ENCODE measurements at regions not wholly inside any gene's neighbourhood (a gene's known extent, or its start where the extent isn't known, plus 50 kb on each side); places are given as distances from the start of the nearest gene placed in this dataset.
"Not testable (repeated sequence)": the region's sequence is repeated elsewhere in the genome, so short reads cannot be mapped to it uniquely, and the experiment has no call there.

DNA sequence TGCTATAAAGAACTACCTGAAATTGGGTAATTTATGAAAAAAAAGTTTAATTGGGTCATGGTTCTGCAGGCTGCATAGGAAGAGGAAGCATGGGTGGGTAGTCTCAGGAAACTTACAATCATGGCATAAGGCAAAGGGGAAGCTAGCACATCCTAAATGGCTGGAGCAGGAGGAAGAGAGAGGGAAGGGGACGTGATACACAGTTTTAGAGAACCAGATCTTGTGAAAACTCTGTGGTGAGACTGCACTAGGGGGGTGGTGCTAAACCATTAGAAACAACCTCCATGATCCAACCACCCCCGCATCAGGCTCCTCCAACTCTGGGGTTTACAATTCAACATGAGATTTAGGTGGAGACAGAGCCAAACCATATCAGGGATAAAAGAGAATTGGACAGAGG is 624.2 kb downstream of the PRR16 start:
- DNase-seq: no peak

DNA sequence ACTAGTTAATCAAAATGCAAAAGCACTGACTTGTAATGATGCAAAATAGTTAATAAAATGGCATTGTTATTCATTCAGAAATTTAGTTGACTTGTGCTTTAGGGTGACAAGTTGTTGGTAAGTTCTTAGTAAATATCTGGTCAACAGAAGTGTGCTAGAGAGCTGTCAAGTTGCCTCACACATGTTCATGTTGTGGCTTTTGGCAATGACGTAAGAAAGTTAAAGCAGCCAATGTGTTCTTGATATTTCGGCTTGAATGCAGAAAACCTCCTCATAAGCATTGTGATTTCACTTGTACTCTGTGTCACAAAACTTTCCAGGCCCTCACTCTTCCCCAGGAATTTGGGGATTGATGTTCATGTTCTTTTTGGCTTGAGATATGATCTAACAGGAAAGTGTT is 626.7 kb downstream of the PRR16 start:
- no peaks in the 10 kb centered on the region for H3K36me3 ChIP-seq
- peaks cover 0 to 5% (median 0%) of the 10 kb centered on the region in 4 donors for H3K9me3 ChIP-seq
- TF ChIP-seq EP300 (IDR thresholded peaks at IDR 0.05): no peak
- no peak overlapping the region for H3K4me3 ChIP-seq
- H3K27ac ChIP-seq: no peak overlapping the region
- intact Hi-C loops (cut with DNase I; ENCODE audit: low total_unique reads): no loop called here
- DNase-seq: no peak
- 66 to 81% (median 77%) methylated on average over 2 of the region's 2 CpGs for WGBS, 5 donors
- H3K4me1 ChIP-seq: no peaks in the 10 kb centered on the region
- no peaks in the 10 kb centered on the region for H3K27me3 ChIP-seq

More for the DNA sequence above, 624.2 kb downstream of the PRR16 start:
- no peak overlapping the region for H3K27ac ChIP-seq
- 75 to 92% (median 88%) methylated on average over 2 of the region's 2 CpGs for WGBS, 5 donors
- TF ChIP-seq, protein P1, sequence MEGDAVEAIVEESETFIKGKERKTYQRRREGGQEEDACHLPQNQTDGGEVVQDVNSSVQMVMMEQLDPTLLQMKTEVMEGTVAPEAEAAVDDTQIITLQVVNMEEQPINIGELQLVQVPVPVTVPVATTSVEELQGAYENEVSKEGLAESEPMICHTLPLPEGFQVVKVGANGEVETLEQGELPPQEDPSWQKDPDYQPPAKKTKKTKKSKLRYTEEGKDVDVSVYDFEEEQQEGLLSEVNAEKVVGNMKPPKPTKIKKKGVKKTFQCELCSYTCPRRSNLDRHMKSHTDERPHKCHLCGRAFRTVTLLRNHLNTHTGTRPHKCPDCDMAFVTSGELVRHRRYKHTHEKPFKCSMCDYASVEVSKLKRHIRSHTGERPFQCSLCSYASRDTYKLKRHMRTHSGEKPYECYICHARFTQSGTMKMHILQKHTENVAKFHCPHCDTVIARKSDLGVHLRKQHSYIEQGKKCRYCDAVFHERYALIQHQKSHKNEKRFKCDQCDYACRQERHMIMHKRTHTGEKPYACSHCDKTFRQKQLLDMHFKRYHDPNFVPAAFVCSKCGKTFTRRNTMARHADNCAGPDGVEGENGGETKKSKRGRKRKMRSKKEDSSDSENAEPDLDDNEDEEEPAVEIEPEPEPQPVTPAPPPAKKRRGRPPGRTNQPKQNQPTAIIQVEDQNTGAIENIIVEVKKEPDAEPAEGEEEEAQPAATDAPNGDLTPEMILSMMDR (IDR thresholded peaks at IDR 0.05): no peak
- TF ChIP-seq POLR2A (IDR thresholded peaks at IDR 0.05) (no peak), EP300 (IDR thresholded peaks at IDR 0.05) (no peak), POLR2AphosphoS5 (IDR thresholded peaks at IDR 0.05) (no peak)
- intact Hi-C loops (cut with DNase I; ENCODE audit: low total_unique reads): no loop called here
- no peak overlapping the region for H3K4me3 ChIP-seq
- H3K36me3 ChIP-seq: no peaks in the 10 kb centered on the region
- no peaks in the 10 kb centered on the region for H3K27me3 ChIP-seq
- H3K9me3 ChIP-seq: peaks cover 0 to 5% (median 0%) of the 10 kb centered on the region in 4 donors
- H3K4me1 ChIP-seq: no peaks in the 10 kb centered on the region

DNA sequence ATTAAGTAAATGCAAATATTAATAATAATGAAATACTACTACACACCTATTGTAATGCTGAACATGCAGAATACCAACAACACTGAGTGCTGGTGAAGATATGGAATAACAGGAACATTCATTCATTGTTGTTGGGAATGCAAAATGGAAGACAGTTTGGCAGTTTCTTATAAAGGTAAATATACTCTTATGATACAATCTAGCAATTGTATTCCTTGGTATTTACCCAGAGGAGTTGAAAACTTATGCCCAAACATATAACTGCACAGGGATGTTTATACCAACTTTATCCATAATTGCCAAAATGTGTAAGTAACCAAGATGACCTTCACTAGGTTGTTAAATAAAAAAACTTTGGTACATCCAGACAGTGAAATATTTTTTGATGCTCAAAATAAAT is 636.8 kb downstream of the PRR16 start:
- Histone ChIP-seq H3K4me3 (no peak overlapping the region), H3K4me1 (no peaks in the 10 kb centered on the region), H3K27ac (no peak overlapping the region), H3K27me3 (no peaks in the 10 kb centered on the region), H3K9me3 (peaks cover 0 to 7% (median 0%) of the 10 kb centered on the region in 4 donors), H3K36me3 (no peaks in the 10 kb centered on the region)
- intact Hi-C loops (cut with DNase I; ENCODE audit: low total_unique reads): no loop called here
- TF ChIP-seq POLR2AphosphoS5 (IDR thresholded peaks at IDR 0.05): no peak
- TF ChIP-seq, protein P1 (IDR thresholded peaks at IDR 0.05): no peak
- no peak for TF ChIP-seq POLR2A (IDR thresholded peaks at IDR 0.05)
- TF ChIP-seq EP300 (IDR thresholded peaks at IDR 0.05): no peak
- no peak for DNase-seq

DNA sequence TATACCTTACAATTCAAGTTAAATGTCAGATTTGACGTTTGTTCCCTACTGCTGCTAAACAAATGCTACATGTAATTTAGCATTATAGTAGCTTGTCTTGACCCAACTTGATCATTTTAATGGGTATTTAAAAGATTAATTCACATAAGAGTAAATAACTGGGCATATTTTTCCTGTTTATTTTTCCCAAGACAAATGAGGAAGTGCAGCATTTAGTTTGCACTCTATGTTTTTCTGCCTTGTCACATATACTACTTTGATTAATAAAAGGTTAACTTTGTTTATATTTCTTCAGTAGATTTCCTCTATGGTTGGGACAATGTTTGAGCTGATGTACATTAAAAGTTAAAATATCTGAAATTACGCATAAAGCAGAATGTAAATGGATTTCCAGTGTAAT is 641.8 kb downstream of the PRR16 start:
- 44 to 68% (median 50%) methylated on average over 2 of the region's 2 CpGs for WGBS, 5 donors
- Histone ChIP-seq H3K27ac (no peak overlapping the region), H3K27me3 (no peaks in the 10 kb centered on the region), H3K9me3 (peaks cover 0 to 15% (median 4%) of the 10 kb centered on the region in 4 donors), H3K36me3 (no peaks in the 10 kb centered on the region), H3K4me3 (no peak overlapping the region), H3K4me1 (no peaks in the 10 kb centered on the region)
- no peak for DNase-seq
- intact Hi-C loops (cut with DNase I; ENCODE audit: low total_unique reads): no loop called here
- TF ChIP-seq POLR2AphosphoS5 (IDR thresholded peaks at IDR 0.05) (no peak), POLR2A (IDR thresholded peaks at IDR 0.05) (no peak), EP300 (IDR thresholded peaks at IDR 0.05) (no peak)
- TF ChIP-seq, protein P1 (IDR thresholded peaks at IDR 0.05): no peak

DNA sequence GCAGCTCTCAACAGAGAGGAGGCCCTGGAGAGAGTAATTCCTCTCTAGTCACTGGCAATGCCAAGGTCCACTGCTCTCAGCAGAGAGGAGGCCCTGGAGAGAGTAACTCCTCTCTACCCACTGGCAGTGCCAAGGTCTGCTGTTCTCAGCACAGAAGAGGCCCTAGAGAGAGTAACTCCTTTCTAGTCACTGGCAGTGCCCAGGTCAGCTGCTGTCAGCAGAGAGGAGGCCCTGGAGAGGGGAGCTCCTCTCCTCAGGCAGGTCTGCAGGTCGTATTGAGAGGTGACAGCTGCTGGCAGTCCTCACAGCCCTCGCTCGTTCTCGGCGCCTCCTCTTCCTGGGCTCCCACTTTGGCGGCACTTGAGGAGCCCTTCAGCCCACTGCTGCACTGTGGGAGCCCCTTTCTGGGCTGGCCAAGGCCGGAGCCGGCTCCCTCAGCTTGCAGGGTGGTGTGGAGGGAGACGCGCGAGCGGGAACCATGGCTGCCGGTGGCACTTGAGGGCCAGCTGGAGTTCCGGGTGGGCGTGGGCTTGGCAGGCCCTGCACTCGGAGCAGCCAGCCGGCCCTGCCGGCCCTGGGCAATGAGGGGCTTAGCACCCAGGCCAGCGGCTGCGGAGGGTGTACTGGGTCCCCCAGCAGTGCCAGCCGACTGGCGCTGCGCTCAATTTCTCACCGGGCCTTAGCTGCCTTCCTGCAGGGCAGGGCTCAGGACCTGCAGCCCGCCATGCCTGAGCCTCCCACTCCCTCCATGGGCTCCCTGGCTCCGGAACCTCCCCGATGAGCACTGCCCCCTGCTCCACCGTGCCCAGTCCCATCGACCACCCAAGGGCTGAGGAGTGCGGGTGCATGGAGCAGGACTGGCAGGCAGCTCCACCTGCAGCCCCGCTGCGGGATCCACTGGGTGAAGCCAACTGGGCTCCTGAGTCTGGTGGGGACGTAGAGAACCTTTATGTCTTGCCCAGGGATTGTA is 642.9 kb downstream of the PRR16 start:
- WGBS, 5 donors: 86 to 94% (median 90%) methylated on average over 10 to 33 of the region's 33 CpGs
- H3K9me3 ChIP-seq: peaks cover 0 to 15% (median 4%) of the 10 kb centered on the region in 4 donors
- intact Hi-C loops (cut with DNase I; ENCODE audit: low total_unique reads); H3K4me3 ChIP-seq; H3K4me1 ChIP-seq; H3K36me3 ChIP-seq; H3K27me3 ChIP-seq; DNase-seq; H3K27ac ChIP-seq: not testable (repeated sequence)
